WTC11 (cell line): ENCODE measurements at regions not wholly inside any gene's neighbourhood (a gene's known extent, or its start where the extent isn't known, plus 50 kb on each side); places are given as distances from the start of the nearest gene placed in this dataset.
A peak's percentile ranks its signal among the peaks of the same experiment; 100 is the strongest.

Experiments
- CTCF ChIP-seq: fragments of 200-600 bp; IDR thresholded peaks from 2 replicates; pipeline ENCODE4 v1.8.0; 2022; ENCODE audit warnings: antibody characterized with exemption
- E2F1 ChIP-seq: sonication (generic); formaldehyde crosslinking; IDR thresholded peaks from 2 replicates; pipeline ENCODE4 v1.8.0; 2022; ENCODE audit warnings: mild to moderate bottlenecking, missing genetic modification reagents
- FOXK1 ChIP-seq: sonication (generic); formaldehyde crosslinking; IDR thresholded peaks from 2 replicates; pipeline ENCODE4 v1.8.0; 2022; ENCODE audit warnings: mild to moderate bottlenecking, moderate library complexity, missing genetic modification reagents
- HMGXB4 ChIP-seq: sonication (generic); formaldehyde crosslinking; IDR thresholded peaks from 2 replicates; pipeline ENCODE4 v1.8.1; 2023; ENCODE audit warnings: mild to moderate bottlenecking, moderate library complexity, missing genetic modification reagents
- JUN ChIP-seq: sonication (generic); formaldehyde crosslinking; IDR thresholded peaks from 2 replicates; pipeline ENCODE4 v1.8.0; 2023; ENCODE audit warnings: mild to moderate bottlenecking, missing genetic modification reagents
- MAX ChIP-seq: sonication (generic); formaldehyde crosslinking; IDR thresholded peaks from 2 replicates; pipeline ENCODE4 v1.8.0; 2022; ENCODE audit warnings: mild to moderate bottlenecking, missing genetic modification reagents
- NFATC4 ChIP-seq: fragments of 250-450 bp; sonication (Bioruptor Pico); IDR thresholded peaks from 2 replicates; pipeline ENCODE4 v1.9.0; 2021; ENCODE audit warnings: mild to moderate bottlenecking
- RELA ChIP-seq: sonication (generic); formaldehyde crosslinking; IDR thresholded peaks from 2 replicates; pipeline ENCODE4 v1.8.1; 2022; ENCODE audit warnings: missing genetic modification reagents, mild to moderate bottlenecking, borderline replicate concordance
- SP1 ChIP-seq: sonication (generic); formaldehyde crosslinking; conservative IDR thresholded peaks from 2 replicates; pipeline ENCODE4 v1.8.1; 2022; ENCODE audit warnings: missing genetic modification reagents
- TCF7 ChIP-seq: sonication (generic); formaldehyde crosslinking; IDR thresholded peaks from 2 replicates; pipeline ENCODE4 v1.8.0; 2022; ENCODE audit warnings: mild to moderate bottlenecking, low read depth, missing genetic modification reagents, moderate library complexity
- USF1 ChIP-seq: sonication (generic); formaldehyde crosslinking; IDR thresholded peaks from 2 replicates; pipeline ENCODE4 v1.8.0; 2022; ENCODE audit warnings: mild to moderate bottlenecking, missing genetic modification reagents
- USF2 ChIP-seq: sonication (generic); formaldehyde crosslinking; IDR thresholded peaks from 2 replicates; pipeline ENCODE4 v1.8.1; 2023; ENCODE audit warnings: mild to moderate bottlenecking, missing genetic modification reagents, moderate library complexity
- ZNF121 ChIP-seq: sonication (generic); formaldehyde crosslinking; IDR thresholded peaks from 2 replicates; pipeline ENCODE4 v1.8.0; 2023; ENCODE audit warnings: missing genetic modification reagents
- ZNF281 ChIP-seq: sonication (generic); formaldehyde crosslinking; IDR thresholded peaks from 2 replicates; pipeline ENCODE4 v1.8.0; 2023; ENCODE audit warnings: mild to moderate bottlenecking, missing genetic modification reagents

- TF ChIP-seq USF2 (no peak), CTCF (no peak), HMGXB4 (CRISPR knock-in tag) (no peak), JUN (CRISPR knock-in tag) (no peak), SP1 (CRISPR knock-in tag) (peak; percentile 51; the same call in 1 of the 2 replicates), E2F1 (no peak), TCF7 (CRISPR knock-in tag) (no peak), NFATC4 (CRISPR knock-in tag) (no peak), ZNF121 (CRISPR knock-in tag) (no peak), MAX (CRISPR knock-in tag) (no peak), FOXK1 (CRISPR knock-in tag) (no peak), USF1 (no peak), RELA (no peak), ZNF281 (CRISPR knock-in tag) (no peak)
Measured at GRCh38 chr7:24427048-24427447, 143.1 kb downstream of the NPY start.
